ENCODE measurements at regions not wholly inside any gene's neighbourhood (a gene's known extent, or its start where the extent isn't known, plus 50 kb on each side); places are given as distances from the start of the nearest gene placed in this dataset.
"Not testable (repeated sequence)": the region's sequence is repeated elsewhere in the genome, so short reads cannot be mapped to it uniquely, and the experiment has no call there.

DNA sequence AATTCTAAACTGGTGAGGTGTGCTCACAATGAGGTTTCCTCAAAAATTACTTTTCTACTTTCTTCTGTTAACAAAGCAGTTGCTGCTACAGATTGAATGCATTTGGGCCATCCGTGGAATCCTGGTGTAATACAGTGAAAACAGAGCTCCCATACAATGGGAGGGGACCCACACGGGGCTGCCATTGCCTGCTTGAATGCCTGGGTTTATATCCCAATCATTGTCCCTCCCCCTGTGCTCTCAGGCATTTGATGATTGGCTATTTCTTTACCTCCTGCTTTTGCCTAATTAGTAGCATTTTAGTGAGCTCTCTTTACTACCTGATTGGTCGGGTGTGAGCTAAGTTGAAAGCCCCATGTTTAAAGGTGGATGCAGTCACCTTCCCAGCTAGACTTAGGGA, 52.9 kb upstream of the CSF1 start:
- not testable (repeated sequence) for H3K4me3 ChIP-seq (ENCODE audit: low read length)

DNA sequence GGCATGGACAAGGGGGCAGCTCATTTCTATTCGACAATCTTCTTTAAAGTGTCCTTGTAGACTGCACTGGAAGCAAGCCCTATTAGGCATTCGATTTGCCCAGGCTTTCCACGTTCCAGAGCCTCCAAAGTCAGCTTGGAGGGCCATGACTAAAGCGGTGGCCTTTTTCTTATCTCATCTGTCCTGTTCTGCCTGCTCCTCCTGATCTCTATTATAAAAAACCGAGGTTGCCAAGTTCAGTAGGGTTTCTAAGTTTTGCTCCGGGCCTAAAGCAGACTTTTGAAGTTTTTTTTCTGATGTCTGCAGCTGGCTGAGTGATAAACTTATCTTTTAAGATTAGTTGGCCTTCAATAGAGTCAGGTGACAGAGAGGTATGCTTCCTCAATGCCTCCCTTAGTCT, 54.7 kb upstream of the CSF1 start:
- not testable (repeated sequence) for H3K4me3 ChIP-seq (ENCODE audit: low read length)

DNA sequence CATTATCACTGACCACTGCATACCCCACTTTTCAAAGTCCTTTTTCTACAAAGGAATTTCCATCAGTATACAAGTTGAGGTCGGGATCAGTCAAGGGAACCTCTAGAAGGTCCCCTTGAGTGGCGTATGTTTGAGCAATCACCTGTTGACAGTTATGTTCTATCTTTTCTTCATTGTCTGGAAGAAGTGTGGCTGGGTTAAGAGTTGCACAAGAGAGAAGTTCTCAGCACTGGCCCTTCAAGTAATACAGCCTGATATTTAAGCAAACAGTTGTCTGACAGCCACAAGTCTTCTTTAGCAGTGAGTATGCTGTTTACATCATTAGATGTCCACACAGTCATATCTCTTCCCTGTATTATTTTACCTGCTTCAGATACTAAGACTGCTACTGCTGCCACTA, 56.7 kb upstream of the CSF1 start:
- not testable (repeated sequence) for H3K4me3 ChIP-seq (ENCODE audit: low read length)

DNA sequence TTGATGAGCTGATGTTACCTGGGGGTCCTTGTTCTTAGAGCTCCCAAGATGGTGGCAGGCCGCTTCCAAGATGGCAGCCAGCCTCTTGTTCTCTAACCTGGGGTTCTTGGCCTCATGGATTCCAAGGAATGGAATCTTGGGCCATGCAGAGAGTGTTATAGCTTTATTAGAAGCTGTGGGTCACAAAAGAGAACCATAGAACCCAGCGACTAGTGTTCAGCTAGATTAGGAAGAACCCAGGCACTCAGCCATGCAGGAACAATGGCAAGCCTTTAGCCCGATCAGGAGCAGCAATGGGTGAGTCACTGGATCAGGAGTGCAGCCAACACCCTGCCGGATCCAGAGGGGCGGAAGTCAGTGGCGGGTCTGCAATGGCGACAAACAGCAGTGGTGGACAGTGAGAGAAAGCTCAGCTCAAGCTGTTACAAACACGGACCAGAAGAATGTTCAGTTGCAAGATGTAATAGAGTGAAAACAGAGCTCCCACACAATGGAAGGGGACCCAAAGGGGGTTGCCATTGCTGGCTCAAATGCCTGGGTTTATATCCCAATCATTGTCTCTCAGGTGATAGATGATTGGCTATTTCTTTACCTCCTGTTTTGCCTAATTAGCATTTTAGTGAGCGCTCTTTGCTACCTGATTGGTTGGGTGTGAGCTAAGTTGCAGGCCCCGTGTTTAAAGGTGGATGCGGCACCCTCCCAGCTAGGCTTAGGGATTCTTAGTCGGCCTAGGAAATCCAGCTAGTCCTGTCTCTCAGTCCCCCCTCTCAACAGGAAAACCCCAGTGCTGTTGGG, 58.2 kb upstream of the CSF1 start:
- H3K4me3 ChIP-seq (ENCODE audit: low read length) = not testable (repeated sequence)

DNA sequence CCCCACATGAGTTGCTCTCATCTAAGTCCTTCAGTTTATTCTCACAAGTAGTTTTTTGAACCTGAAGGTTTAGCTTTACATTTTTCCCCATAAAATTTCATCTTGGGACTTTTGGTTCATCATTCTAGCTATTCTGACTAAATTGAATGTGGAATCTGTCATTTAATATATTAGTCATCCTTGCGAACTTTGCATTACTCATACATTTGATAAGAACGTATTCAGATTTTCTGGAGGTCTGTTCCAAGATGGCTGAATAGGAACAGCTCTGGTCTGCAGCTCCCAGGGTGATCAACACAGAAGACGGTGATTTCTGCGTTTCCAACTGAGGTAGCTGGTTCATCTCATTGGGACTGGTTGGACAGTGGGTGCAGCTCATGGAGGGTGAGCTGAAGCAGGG, 59.8 kb upstream of the CSF1 start:
- no peak for TF ChIP-seq ZNF274 (IDR thresholded peaks at IDR 0.05; ENCODE audit: low read depth, low read length)
- no peak overlapping the region for H3K4me3 ChIP-seq (ENCODE audit: low read length)

DNA sequence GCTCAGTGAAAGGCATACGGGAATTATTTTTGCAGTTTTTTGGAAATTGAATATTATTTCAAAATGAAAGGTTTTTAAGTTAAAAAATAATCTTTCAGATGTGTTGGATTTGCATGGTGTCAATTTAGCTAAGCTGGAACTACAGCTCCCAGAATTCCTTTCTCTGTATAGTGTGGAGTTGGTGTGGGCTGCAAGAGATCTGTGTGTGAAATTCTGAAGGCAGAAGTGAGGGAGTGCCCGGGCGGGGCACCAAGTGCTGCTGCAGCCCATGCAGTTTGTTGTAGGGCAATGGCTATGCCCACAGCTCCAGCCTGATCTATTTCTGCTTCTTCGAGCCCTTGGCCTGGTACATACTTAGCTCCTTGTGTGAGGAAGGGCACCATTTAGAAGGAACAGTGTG, 60.5 kb upstream of the CSF1 start:
- no peak for TF ChIP-seq ZNF274 (IDR thresholded peaks at IDR 0.05; ENCODE audit: low read depth, low read length)
- no peak overlapping the region for H3K4me3 ChIP-seq (ENCODE audit: low read length)

DNA sequence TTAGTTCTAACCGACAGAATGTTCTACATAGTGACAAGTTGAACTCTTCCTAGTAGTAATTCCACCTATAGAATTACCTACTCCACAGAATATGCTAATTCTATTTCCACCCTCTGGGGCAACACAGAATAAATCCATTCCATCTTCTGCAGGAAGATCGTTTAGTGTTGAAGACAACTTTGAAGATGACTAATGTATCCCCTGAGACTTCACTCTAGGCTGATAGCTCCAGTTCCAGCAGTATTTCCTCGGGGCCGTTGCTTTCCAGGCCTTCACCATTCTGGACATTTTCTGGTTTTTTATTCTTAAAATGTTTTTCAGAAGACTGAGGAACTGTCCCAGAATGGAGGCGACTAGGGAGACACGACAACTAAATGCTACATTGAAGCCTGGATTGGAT, 61.0 kb upstream of the CSF1 start:
- H3K4me3 ChIP-seq (ENCODE audit: low read length) = no peak overlapping the region
- no peak for TF ChIP-seq ZNF274 (IDR thresholded peaks at IDR 0.05; ENCODE audit: low read depth, low read length)

DNA sequence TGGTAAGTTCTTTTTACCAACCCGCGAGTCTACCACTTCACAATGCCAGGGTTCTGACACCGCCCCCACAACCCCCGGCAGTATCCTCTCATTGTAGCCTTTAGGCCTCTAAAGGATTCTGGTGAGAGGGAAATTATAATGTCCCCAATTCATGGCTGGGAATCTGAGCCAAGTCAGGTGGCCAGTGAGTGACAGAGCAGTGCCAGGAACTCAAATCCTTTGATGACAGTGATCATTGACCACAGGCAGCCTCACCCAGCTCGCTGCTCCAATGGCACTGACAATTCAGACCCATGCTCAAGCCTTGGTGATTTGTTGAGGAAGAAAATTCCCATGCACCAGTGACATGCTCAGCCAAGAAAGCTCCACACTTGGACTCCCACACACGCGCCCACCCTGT, 63.4 kb upstream of the CSF1 start:
- no peak overlapping the region for H3K4me3 ChIP-seq (ENCODE audit: low read length)
- no peak for TF ChIP-seq ZNF274 (IDR thresholded peaks at IDR 0.05; ENCODE audit: low read depth, low read length)

DNA sequence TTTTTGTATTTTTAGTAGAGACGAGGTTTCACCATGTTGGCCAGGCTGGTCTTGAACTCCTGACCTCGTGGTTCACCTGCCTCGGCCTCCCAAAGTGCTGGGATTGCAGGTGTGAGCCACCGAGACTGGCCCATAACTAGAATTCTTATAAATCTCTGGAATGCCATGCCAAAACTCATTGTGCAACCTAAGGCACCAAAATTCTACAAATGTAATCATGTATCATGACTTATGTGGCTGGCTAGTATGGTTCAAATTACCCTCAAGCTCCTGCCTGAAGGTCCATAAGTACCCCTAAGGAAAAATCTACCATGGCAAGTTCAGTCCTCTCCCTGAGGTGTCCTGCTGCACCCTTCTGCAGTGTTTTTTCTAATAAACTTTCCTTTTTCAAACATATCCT, 63.8 kb upstream of the CSF1 start:
- no peak for TF ChIP-seq ZNF274 (IDR thresholded peaks at IDR 0.05; ENCODE audit: low read depth, low read length)
- H3K4me3 ChIP-seq (ENCODE audit: low read length) = no peak overlapping the region

- no peak for TF ChIP-seq ZNF274 (IDR thresholded peaks at IDR 0.05; ENCODE audit: low read depth, low read length)
- no peak overlapping the region for H3K4me3 ChIP-seq (ENCODE audit: low read length)
Measured at GRCh38 chr1:109846162-109846561, 64.5 kb upstream of the CSF1 start.

DNA sequence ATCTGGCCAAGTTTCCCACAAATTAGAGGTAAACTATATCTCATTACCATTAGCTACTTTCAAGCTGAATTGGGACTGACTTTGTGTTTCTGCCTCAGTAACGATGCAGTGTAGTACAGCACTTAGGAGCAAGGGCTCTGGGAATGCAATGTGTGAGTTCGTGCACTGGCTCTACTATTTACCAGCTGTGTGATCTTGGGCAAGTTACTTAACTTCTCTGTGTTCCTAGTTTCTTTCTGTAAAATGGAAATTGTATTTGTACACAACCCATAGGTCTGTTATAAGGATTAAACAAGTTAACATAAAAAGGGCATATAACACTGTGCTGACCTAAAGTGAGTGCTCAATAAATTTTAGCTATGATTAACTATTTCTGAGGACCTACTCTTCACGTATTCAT, 65.0 kb upstream of the CSF1 start:
- no peak overlapping the region for H3K4me3 ChIP-seq (ENCODE audit: low read length)
- no peak for TF ChIP-seq ZNF274 (IDR thresholded peaks at IDR 0.05; ENCODE audit: low read depth, low read length)

GRCh38 chr1:109844609-109845008, 66.0 kb upstream of the CSF1 start:
- no peak for TF ChIP-seq ZNF274 (IDR thresholded peaks at IDR 0.05; ENCODE audit: low read depth, low read length)
- no peak overlapping the region for H3K4me3 ChIP-seq (ENCODE audit: low read length)

- TF ChIP-seq ZNF274 (IDR thresholded peaks at IDR 0.05; ENCODE audit: low read depth, low read length) = no peak
Measured at GRCh38 chr1:109840011-109840629, 70.5 kb upstream of the CSF1 start.

GRCh38 chr1:109839276-109839675, 71.4 kb upstream of the CSF1 start:
- not testable (repeated sequence) for H3K4me3 ChIP-seq (ENCODE audit: low read length)

More at GRCh38 chr1:109840011-109840629, 70.5 kb upstream of the CSF1 start:
- no peak overlapping the region for H3K4me3 ChIP-seq (ENCODE audit: low read length)

DNA sequence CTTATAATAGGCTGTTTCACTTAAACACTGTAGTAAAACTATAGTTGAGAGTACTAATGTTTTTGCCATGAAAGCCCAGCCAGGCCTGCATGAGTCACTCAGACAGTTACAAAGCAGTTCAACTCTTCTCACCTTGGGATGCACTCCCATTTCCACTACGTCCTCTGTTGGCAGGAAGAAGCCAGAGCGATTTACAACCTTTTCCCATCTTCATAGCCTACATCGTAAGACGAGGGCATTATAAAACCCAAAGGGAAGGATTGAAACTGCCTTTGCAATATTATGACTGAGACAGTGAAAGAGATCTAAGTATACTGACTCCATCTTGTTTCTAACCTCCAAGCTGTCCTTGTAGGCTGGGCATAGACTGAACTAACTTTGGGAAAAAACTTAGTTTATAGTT, 71.8 kb upstream of the CSF1 start:
- no peak for TF ChIP-seq ZNF274 (IDR thresholded peaks at IDR 0.05; ENCODE audit: low read depth, low read length)
- no peak overlapping the region for H3K4me3 ChIP-seq (ENCODE audit: low read length)

Measured in GM08714 (cell line).